H1 (cell line): ENCODE measurements at regions not wholly inside any gene's neighbourhood (a gene's known extent, or its start where the extent isn't known, plus 50 kb on each side); places are given as distances from the start of the nearest gene placed in this dataset.

Experiments
- CTCF ChIA-PET: fragments of 300-600 bp; sonication (Branson Sonifier 250); formaldehyde crosslinking; loops from one replicate; lab custom pipeline; 2021; ENCODE audit not compliant: partially characterized antibody; lab: Charles Lee
- POLR2A ChIA-PET: fragments of 300-600 bp; sonication (Branson Sonifier 250); formaldehyde crosslinking; loops from one replicate; lab custom pipeline; 2021; ENCODE audit warnings: inconsistent platforms; ENCODE audit not compliant: partially characterized antibody; lab: Charles Lee
- DNase-seq, 2 experiments: peaks; one replicate each; pipeline versions ENCODE4 v3.0.0 to v3.0.0-alpha.2; 2010 to 2022; ENCODE audit warnings: low spot score in 2 of 2, low read depth in 1 of 2, mixed read lengths in 1 of 2
- FAIRE-seq: peaks from 2 replicates; lab custom pipeline; 2011; peaks lifted over from hg19 to GRCh38; lab: Jason Lieb, UNC
- H2AFZ ChIP-seq: 2 replicates; pipeline ENCODE4 v1.8.1; 2012; ENCODE audit warnings: low read length, inconsistent platforms
- H2AK5ac ChIP-seq: 2 replicates; pipeline ENCODE4 v1.6.1; 2013; ENCODE audit warnings: low read depth, low read length
- H2BK120ac ChIP-seq: replicated peaks from 2 replicates; pipeline ENCODE3; 2013; ENCODE audit warnings: low read depth, low read length, inconsistent platforms
- H2BK12ac ChIP-seq: 2 replicates; pipeline ENCODE4 v1.6.1; 2013; ENCODE audit warnings: low read depth, low read length
- H2BK15ac ChIP-seq: 2 replicates; pipeline ENCODE4 v1.6.1; 2013; ENCODE audit warnings: low read length
- H2BK20ac ChIP-seq: 2 replicates; pipeline ENCODE4 v1.6.1; 2013; ENCODE audit warnings: low read length
- H2BK5ac ChIP-seq: 2 replicates; pipeline ENCODE4 v1.6.1; 2013; ENCODE audit warnings: low read depth, low read length
- H3K14ac ChIP-seq: 2 replicates; pipeline ENCODE4 v1.6.1; 2013; ENCODE audit warnings: inconsistent platforms; ENCODE audit not compliant: insufficient read length
- H3K18ac ChIP-seq: 2 replicates; pipeline ENCODE4 v1.6.1; 2013; ENCODE audit warnings: low read length; ENCODE audit errors: extremely low read depth
- H3K23ac ChIP-seq: 2 replicates; pipeline ENCODE4 v1.6.1; 2013; ENCODE audit warnings: inconsistent platforms; ENCODE audit not compliant: insufficient read length
- H3K23me2 ChIP-seq: 2 replicates; pipeline ENCODE4 v1.6.1; 2013; ENCODE audit warnings: low read depth, low read length
- H3K27ac ChIP-seq: 2 replicates; pipeline ENCODE4 v1.6.1; 2011; ENCODE audit warnings: low read depth, low read length, inconsistent platforms
- H3K27me3 ChIP-seq, 4 experiments: replicated peaks in 1 of 4; 1 replicate in 1 of 4; 2 replicates in 3 of 4; pipeline versions ENCODE4 v1.6.1 to v1.8.1; 2011 to 2013; ENCODE audit warnings: low read length in 3 of 4, mild to moderate bottlenecking in 3 of 4, inconsistent platforms in 2 of 4, mixed read lengths in 2 of 4, moderate library complexity in 1 of 4; ENCODE audit not compliant: control insufficient read depth in 3 of 4, insufficient read depth in 3 of 4; ENCODE audit errors: extremely low read depth in 1 of 4
- H3K36me3 ChIP-seq, 4 experiments: 2 replicates each; pipeline versions ENCODE4 v1.6.1 to v1.8.1; 2011 to 2013; ENCODE audit warnings: mild to moderate bottlenecking in 4 of 4, low read length in 3 of 4, moderate library complexity in 2 of 4, control low read depth in 1 of 4, inconsistent platforms in 1 of 4; ENCODE audit not compliant: insufficient read depth in 4 of 4, control insufficient read depth in 2 of 4
- H3K4ac ChIP-seq: replicated peaks from 2 replicates; pipeline ENCODE3; 2013; ENCODE audit warnings: low read length, low read depth, mixed read lengths, inconsistent platforms; ENCODE audit not compliant: insufficient read length
- H3K4me1 ChIP-seq, 4 experiments: replicated peaks in 1 of 4; 1 replicate in 1 of 4; 2 replicates in 3 of 4; pipeline versions ENCODE4 v1.6.1 to v1.8.1; 2011 to 2013; ENCODE audit warnings: low read length in 3 of 4, inconsistent platforms in 2 of 4, mixed read lengths in 1 of 4; ENCODE audit not compliant: insufficient read depth in 4 of 4, control insufficient read depth in 3 of 4
- H3K4me2 ChIP-seq, 2 experiments: 2 replicates each; pipeline versions ENCODE4 v1.6.1 to v1.8.1; 2011 to 2013; ENCODE audit warnings: low read depth in 2 of 2, low read length in 2 of 2, control low read depth in 1 of 2, inconsistent platforms in 1 of 2, mild to moderate bottlenecking in 1 of 2; ENCODE audit not compliant: insufficient read depth in 1 of 2
- H3K4me3 ChIP-seq, 4 experiments: fragments of 200-600, 300-600 bp in 1 of 4; sonication (generic), shearing (Covaris generic), sonication (Bioruptor Twin) in 1 of 4; 2 replicates each; pipeline versions ENCODE4 v1.5.1 to v1.8.1; 2011 to 2016; ENCODE audit warnings: low read length in 4 of 4, low read depth in 3 of 4, control low read depth in 2 of 4, inconsistent platforms in 2 of 4, mild to moderate bottlenecking in 2 of 4, mixed read lengths in 1 of 4, moderate library complexity in 1 of 4; ENCODE audit not compliant: insufficient read depth in 2 of 4; ENCODE audit errors: extremely low read depth in 1 of 4
- H3K56ac ChIP-seq: replicated peaks from 2 replicates; pipeline ENCODE3; 2013; ENCODE audit warnings: low read depth, mild to moderate bottlenecking, mixed read lengths, low read length, inconsistent platforms; ENCODE audit not compliant: insufficient read length
- H3K79me1 ChIP-seq: 2 replicates; pipeline ENCODE4 v1.6.1; 2013; ENCODE audit warnings: low read depth, low read length, control low read depth
- H3K79me2 ChIP-seq, 2 experiments: 2 replicates each; pipeline versions ENCODE4 v1.6.1 to v1.8.1; 2012 to 2013; ENCODE audit warnings: low read length in 2 of 2, mild to moderate bottlenecking in 2 of 2, inconsistent platforms in 1 of 2; ENCODE audit not compliant: insufficient read depth in 2 of 2, control insufficient read depth in 1 of 2
- H3K9ac ChIP-seq, 4 experiments: replicated peaks in 1 of 4; 1 replicate in 1 of 4; 2 replicates in 3 of 4; pipeline versions ENCODE4 v1.6.1 to v1.8.1; 2011 to 2013; ENCODE audit warnings: low read depth in 3 of 4, low read length in 3 of 4, control low read depth in 2 of 4, mild to moderate bottlenecking in 2 of 4, moderate library complexity in 2 of 4, inconsistent platforms in 1 of 4; ENCODE audit errors: extremely low read depth in 1 of 4
- H3K9me3 ChIP-seq, 2 experiments: 2 replicates each; pipeline versions ENCODE4 v1.6.1 to v1.8.1; 2012 to 2013; ENCODE audit warnings: mild to moderate bottlenecking in 2 of 2, moderate library complexity in 2 of 2, control low read depth in 1 of 2, inconsistent platforms in 1 of 2, low read depth in 1 of 2, low read length in 1 of 2, mixed read lengths in 1 of 2; ENCODE audit not compliant: insufficient read depth in 2 of 2
- H4K20me1 ChIP-seq, 2 experiments: replicated peaks in 1 of 2; 2 replicates each; pipeline versions ENCODE3 to v1.8.1; 2011 to 2013; ENCODE audit warnings: inconsistent platforms in 2 of 2, low read length in 2 of 2, mild to moderate bottlenecking in 1 of 2; ENCODE audit not compliant: insufficient read depth in 2 of 2, control insufficient read depth in 1 of 2
- H4K5ac ChIP-seq: 2 replicates; pipeline ENCODE4 v1.6.1; 2013; ENCODE audit warnings: low read length, low read depth, mixed read lengths, inconsistent platforms; ENCODE audit not compliant: insufficient read length
- H4K8ac ChIP-seq: 2 replicates; pipeline ENCODE4 v1.8.0; 2013; ENCODE audit warnings: mild to moderate bottlenecking, moderate library complexity, low read length, inconsistent platforms; ENCODE audit not compliant: insufficient read depth; ENCODE audit errors: extremely low read depth
- H4K91ac ChIP-seq: replicated peaks from 2 replicates; pipeline ENCODE3; 2013; ENCODE audit warnings: low read length, mixed read lengths, inconsistent platforms; ENCODE audit not compliant: insufficient read length
- JUND ChIP-seq: IDR thresholded peaks from 2 replicates; pipeline ENCODE4 v1.6.1; 2011; ENCODE audit warnings: mild to moderate bottlenecking, improper control_type of control experiment, low read length
- RBBP5 ChIP-seq: IDR thresholded peaks from 2 replicates; pipeline ENCODE4 v1.7.1; 2012; ENCODE audit warnings: low read depth, mild to moderate bottlenecking, inconsistent platforms, low read length, moderate library complexity, borderline replicate concordance
- SIN3A ChIP-seq, 2 experiments: IDR thresholded peaks in 1 of 2; conservative IDR thresholded peaks in 1 of 2; 2 replicates each; pipeline ENCODE4 v1.6.1; 2011 to 2012; ENCODE audit warnings: low read length in 2 of 2, improper control_type of control experiment in 1 of 2, low read depth in 1 of 2, mild to moderate bottlenecking in 1 of 2
- SP2 ChIP-seq: IDR thresholded peaks from 2 replicates; pipeline ENCODE4 v1.6.1; 2012; ENCODE audit warnings: mild to moderate bottlenecking, low read length, inconsistent platforms
- SP4 ChIP-seq: IDR thresholded peaks from 2 replicates; pipeline ENCODE4 v1.6.1; 2012; ENCODE audit warnings: low read length, inconsistent platforms
- WGBS, 2 experiments: shearing (Covaris generic) in 1 of 2; methylation state at CpG; one replicate each; pipeline versions ENCODE4 v1.1.6 to v1.1.7; 2013 to 2015; ENCODE audit warnings: low lambda C conversion rate in 2 of 2, mixed read lengths in 2 of 2, inconsistent platforms in 1 of 2, low coverage in 1 of 2, missing lambda C conversion rate in 1 of 2; ENCODE audit not compliant: insufficient replicate concordance in 2 of 2, insufficient coverage in 1 of 2, insufficient read length in 1 of 2; ENCODE audit errors: extremely low coverage in 1 of 2, missing lambda C conversion rate in 1 of 2; 5-methylcytosine and 5-hydroxymethylcytosine counted together

DNA sequence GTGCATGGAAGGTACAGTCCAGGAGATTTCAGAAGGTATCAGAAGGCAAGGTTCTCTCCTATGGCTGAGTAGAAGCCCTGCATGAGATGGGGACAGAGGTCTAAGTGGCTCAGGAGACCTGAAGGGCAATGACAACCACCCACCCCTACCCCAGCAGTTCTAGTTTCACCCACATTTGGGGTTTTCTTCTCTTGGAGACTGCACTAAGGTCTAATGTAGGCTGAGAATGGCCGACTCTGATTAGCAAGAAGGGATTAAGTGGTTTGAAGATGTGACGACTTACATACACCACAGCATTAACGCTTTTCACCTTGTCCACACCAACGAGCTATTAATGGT lies 71.7 kb upstream of the SOX5 start:
- Histone ChIP-seq H3K36me3 (no peaks in the 10 kb centered on the region), H4K8ac (no peak overlapping the region), H2AFZ (no peak overlapping the region), H2BK12ac (no peak overlapping the region), H3K23me2 (no peaks in the 10 kb centered on the region), H3K14ac (no peak overlapping the region), H3K9ac (no peak overlapping the region), H3K79me1 (no peaks in the 10 kb centered on the region), H2BK20ac (no peak overlapping the region), H3K4me1 (peaks cover 0 to 9% (median 0%) of the 10 kb centered on the region in 4 experiments; a peak in 1 of 7 replicates), H3K23ac (no peak overlapping the region), H3K4me2 (no peak overlapping the region), H2BK15ac (no peak overlapping the region), H3K4ac (no peak overlapping the region), H3K27me3 (peaks cover 4 to 15% (median 8%) of the 10 kb centered on the region in 4 experiments; a peak in 5 of 7 replicates), H4K5ac (no peak overlapping the region), H2BK120ac (no peak overlapping the region), H3K9me3 (no peaks in the 10 kb centered on the region)
- WGBS, 2 experiments: 99% methylated on average over 4 of the region's 4 CpGs; no CpG with 5 or more reads in 1 of the 2 experiments
- ChIA-PET CTCF (interaction anchor here (0.6 to 1.3 kb wide), 2 partner anchors 13 to 158 kb away, joined by 3 read pairs; no protein-coding TSS in a partner anchor), POLR2A (no interaction called here)
- DNase-seq (no peak), FAIRE-seq (no peak)
- TF ChIP-seq SIN3A (conservative IDR thresholded peaks at IDR 0.05 in 1 of 2, IDR thresholded peaks at IDR 0.05 in 1 of 2; ENCODE audit: low read depth in 1 of 2, low read length in 2 of 2) (no peak), SP2 (no peak), SP4 (no peak), RBBP5 (no peak), JUND (no peak)
- TF ChIP-seq, all 59 proteins: peak for 0
- H3K56ac ChIP-seq: no peak overlapping the region
- no peak overlapping the region for H4K91ac ChIP-seq
- H3K18ac ChIP-seq: no peak overlapping the region
- peaks cover 0 to 1% of the 10 kb centered on the region in 2 experiments for H4K20me1 ChIP-seq
- H3K79me2 ChIP-seq: no peaks in the 10 kb centered on the region
- H3K27ac ChIP-seq: no peak overlapping the region
- H2AK5ac ChIP-seq: no peak overlapping the region
- no peak overlapping the region for H2BK5ac ChIP-seq
- no peak overlapping the region for H3K4me3 ChIP-seq
